NAMALWA (cell line): ENCODE measurements at regions not wholly inside any gene's neighbourhood (a gene's known extent, or its start where the extent isn't known, plus 50 kb on each side); places are given as distances from the start of the nearest gene placed in this dataset.

Source experiments
- DNase-seq: peaks from one replicate; pipeline ENCODE4 v3.0.0-alpha.2; 2015; ENCODE audit warnings: low spot score

GRCh38 chr3:153976891-153977554, 144.2 kb upstream of the ARHGEF26 start:
- DNase-seq: no peak

GRCh38 chr3:153978006-153978405, 143.2 kb upstream of the ARHGEF26 start:
- no peak for DNase-seq

GRCh38 chr3:153979418-153980251, 141.6 kb upstream of the ARHGEF26 start:
- DNase-seq: no peak

- DNase-seq: no peak
Measured at GRCh38 chr3:153980252-153980590, 141.0 kb upstream of the ARHGEF26 start.

DNA sequence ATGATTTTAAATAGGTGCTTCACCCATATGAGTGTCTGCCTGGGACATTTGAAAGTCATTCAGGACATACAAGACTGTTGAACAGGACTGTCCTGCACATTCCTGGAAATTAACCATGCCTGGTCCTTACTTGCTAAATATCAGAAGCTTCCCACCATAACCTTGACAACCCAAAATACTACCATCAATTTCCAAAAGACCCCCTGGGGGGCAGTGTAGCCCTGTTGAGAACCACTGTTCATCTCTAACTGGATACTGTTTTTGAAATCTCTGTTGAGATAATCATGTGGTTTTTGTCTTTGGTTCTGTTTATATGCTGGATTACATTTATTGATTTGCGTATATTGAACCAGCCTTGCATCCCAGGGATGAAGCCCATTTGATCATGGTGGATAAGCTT, 123.8 kb upstream of the ARHGEF26 start:
- peak; percentile 58 for DNase-seq

DNA sequence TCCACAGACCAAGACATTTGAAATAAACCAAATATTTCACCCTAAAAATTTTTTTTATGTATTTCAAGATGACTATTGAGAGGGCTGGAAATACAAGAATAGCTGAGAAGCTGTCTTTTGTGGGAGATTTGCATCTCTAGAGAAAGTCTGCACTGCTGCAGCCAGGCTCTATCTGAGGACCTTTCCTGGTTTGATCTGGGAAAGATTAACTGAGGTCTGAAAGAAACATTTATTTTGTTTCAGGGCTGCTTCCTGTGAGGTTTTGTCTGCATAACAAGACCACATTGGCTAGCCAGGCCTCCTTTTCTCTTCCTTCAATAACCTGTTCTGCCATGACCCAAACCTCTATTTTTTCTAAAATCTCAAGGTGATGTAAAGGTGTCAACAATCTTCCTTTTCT, 117.5 kb upstream of the ARHGEF26 start:
- no peak for DNase-seq

DNA sequence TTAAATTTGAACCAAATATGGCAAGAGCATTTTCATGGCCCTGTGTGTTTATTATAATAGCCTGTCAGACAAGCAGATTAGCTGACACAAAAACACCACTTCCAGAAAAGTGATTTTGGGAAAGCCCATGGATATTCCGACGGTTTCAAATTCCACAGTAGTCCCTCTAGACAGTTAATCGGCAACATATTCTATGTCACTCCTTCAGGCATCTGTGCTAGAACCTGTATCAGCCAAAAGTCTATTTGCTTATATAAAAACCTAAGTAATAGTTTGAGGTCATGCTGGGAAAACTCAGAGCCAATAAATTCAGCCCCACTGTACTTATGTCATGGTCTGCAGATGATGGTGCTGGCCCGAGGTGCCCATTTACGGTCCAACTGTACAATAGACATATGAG, 110.2 kb upstream of the ARHGEF26 start:
- DNase-seq: no peak

DNA sequence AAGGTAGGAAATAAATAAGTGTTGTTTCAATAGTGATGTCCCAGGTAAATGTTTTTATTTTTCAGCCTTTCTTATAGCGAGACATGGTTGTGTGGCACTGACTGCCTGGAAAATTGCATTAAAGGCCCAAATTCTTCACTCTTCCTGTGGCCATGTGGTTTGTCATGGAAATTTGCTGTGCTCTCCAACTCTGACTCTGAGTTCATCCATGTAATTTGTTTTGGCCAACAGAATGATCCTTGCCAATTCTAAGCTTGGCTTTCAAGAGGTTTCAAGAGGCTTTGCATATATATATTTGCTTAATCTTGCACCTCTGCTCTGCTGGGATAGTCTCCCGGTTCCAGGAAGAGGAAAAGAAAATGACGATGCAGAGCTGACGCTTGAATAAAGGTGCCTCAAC, 107.5 kb upstream of the ARHGEF26 start:
- DNase-seq: no peak

- no peak for DNase-seq
Measured at GRCh38 chr3:154015307-154015706, 105.9 kb upstream of the ARHGEF26 start.

DNA sequence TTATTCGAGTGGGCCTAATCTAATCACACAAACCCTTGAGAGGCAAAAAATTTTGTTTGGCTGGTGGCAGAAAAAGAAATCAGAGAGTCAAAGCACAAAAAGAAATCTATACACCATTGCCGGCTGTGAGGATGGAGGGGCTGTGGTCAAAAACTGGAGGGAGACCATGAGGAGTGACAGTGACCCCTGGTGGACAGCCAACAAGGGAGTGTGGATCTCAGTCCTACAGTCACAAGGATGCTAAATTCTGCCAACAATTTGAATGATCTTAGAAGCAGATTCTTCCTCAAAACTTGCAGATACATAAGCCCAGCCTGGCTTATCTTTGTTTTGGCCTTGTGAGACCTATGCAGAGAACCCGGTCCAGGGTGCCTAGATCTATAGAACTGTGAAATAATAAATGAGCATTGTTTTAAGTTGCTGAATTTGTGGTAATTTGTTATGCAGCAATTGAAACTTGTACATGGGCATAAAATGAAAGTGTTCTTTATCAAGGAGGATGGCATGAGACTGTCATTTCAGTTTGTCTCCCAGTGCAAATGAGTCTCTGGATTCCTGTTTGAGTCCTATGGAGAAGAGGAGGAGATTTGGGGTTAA, 103.0 kb upstream of the ARHGEF26 start:
- DNase-seq: peak; percentile 77

GRCh38 chr3:154022606-154023005, 98.6 kb upstream of the ARHGEF26 start:
- DNase-seq: no peak

DNA sequence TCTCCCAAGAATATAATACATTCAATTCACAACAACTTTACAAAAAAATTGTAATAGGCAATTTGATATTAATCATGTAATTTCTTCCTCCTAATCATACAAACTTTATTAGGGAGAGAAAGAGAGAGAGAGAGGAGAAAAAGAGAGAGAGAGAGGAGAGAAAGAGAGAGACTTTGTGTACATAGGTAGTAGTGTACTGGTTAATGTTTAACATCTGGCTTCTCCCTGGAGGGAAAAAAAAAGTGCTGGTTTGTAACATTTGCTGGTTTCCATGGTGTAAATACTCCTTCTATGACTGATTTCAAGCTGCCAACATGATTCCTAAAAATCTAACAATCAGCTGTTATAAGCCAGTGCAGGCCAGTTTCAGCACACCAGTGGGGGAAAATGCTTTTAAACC, 98.0 kb upstream of the ARHGEF26 start:
- DNase-seq: no peak

DNA sequence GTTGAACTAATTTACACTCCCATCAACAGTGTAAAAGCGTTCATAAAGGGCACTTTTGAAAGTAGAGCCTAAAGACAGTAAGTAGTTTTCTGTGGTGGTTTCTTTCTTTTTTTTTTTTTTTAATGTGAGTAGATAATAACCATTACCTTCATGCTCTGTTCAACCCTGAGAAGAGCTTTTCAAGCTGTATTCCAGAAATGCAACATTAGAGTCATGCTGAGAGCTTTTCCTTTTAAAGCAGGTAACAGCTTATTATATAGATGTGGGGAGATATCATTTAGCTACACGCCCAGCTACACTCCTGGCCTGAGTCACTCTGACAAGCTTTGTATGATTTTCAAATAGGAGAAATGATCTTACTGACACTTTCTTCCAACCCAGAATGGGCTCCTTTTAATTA, 96.2 kb upstream of the ARHGEF26 start:
- no peak for DNase-seq

GRCh38 chr3:154029926-154030325, 91.3 kb upstream of the ARHGEF26 start:
- DNase-seq: no peak

- no peak for DNase-seq
Measured at GRCh38 chr3:154034797-154035330, 86.3 kb upstream of the ARHGEF26 start.

DNA sequence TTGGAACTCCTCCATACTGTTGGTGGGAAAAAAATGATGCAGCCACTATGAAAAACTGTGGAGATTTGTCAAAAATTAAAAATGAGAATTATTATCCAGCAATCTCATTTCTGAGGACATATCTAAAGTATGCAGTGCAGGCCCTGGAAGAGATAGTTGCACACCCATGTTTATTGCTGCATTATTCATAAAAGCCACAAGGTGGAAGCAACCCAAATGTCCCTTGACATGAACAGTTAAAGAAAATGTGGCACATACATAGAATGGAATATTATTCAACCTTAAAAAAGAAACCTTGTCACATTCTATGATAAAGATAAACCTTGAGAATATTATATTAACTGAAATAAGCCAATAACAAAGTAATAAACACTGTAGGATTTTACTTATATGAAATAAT, 80.9 kb upstream of the ARHGEF26 start:
- peak; percentile 68 for DNase-seq

GRCh38 chr3:154044671-154045070, 76.5 kb upstream of the ARHGEF26 start:
- DNase-seq: no peak

DNA sequence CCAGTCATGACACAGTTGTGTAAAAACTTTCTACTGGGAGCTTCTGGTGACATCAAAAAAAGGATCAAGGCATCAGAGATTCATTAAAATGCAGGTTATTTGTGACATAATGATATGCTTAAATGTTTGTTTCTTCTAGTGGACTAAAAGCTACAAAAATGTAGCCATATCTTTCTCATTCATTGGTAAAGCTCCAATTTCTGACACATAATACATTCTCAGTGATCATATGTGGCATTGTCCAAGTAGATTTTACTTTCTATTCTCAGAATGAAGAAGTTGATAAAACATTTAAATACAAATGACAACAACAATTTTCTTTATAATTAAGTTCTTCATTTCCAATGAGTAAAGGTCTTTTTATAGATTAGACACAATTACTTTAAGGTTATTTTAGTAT, 71.0 kb upstream of the ARHGEF26 start:
- DNase-seq: no peak

- DNase-seq: no peak
Measured at GRCh38 chr3:154050766-154051165, 70.4 kb upstream of the ARHGEF26 start.

GRCh38 chr3:154059833-154060232, 61.4 kb upstream of the ARHGEF26 start:
- no peak for DNase-seq

GRCh38 chr3:154060238-154061000, 60.8 kb upstream of the ARHGEF26 start:
- DNase-seq: no peak

DNA sequence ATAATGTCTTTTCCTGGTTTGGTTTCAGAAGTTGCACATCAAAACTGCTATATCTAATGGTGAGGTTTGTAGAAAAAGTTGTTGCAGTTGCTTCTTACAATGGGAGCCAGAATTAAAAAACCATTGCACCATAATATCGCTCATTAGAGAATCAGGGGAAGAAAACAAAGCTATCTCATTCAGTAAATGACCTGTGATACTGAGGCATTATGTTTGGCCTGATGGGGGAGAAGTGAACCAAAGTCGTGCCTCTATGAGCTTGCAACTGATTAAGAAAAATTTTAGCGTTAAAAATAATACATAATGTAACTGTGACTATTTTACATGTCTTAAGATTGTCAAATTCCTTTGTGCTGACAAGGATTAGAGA, 60.2 kb upstream of the ARHGEF26 start:
- DNase-seq: no peak
